HG03064 (cell line): ENCODE measurements at regions not wholly inside any gene's neighbourhood (a gene's known extent, or its start where the extent isn't known, plus 50 kb on each side); places are given as distances from the start of the nearest gene placed in this dataset.
"Not testable (repeated sequence)": the region's sequence is repeated elsewhere in the genome, so short reads cannot be mapped to it uniquely, and the experiment has no call there.

Experiments used
- ATAC-seq: cut with Tn5 transposase; IDR thresholded peaks from one replicate; pipeline ENCODE4 v1.9.1; 2021; ENCODE audit warnings: low read depth; ENCODE audit not compliant: unreplicated experiment

DNA sequence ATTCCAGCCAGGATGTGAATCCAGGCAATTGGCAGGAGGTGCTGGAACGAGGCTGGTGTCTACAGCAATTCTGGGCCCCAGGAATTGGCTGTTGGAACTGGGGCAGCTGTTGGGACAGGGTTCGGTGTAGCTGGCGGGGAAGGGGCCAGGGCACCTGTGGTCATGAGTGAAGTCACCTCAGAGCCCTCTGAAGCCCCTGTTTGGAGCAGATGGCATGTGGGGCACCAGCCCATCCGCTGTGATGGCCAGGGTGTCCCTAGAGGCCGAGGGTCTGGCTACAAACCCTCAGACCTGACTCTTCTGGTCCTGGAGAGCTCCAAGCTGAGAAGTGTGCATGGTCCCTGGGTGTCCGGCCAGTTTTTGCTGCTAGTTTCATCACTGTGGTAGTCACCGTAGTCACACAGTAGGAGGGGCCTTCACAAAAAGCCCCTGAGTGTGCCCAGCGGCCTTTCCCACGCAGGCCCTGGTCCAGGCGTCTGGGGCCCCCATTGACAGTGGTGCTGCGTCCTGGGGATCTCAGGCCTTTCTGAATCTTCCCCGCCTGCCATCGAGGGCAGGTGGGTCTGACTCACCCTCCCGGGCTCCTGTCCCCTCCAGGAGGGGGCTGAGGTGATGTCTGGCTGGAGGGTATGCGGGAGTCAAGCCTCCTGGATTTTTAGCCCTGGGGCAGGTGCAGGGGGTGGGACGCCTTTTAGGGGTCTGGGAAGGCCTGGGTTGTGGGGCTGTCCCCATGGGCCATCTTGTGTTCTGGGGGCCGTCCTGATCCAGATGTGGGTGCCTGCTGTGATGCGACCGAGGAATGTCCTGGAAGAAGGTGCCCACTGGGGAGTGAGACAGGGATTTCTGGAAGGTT lies 368.0 kb downstream of the TMEM121 start:
- no peak for ATAC-seq

DNA sequence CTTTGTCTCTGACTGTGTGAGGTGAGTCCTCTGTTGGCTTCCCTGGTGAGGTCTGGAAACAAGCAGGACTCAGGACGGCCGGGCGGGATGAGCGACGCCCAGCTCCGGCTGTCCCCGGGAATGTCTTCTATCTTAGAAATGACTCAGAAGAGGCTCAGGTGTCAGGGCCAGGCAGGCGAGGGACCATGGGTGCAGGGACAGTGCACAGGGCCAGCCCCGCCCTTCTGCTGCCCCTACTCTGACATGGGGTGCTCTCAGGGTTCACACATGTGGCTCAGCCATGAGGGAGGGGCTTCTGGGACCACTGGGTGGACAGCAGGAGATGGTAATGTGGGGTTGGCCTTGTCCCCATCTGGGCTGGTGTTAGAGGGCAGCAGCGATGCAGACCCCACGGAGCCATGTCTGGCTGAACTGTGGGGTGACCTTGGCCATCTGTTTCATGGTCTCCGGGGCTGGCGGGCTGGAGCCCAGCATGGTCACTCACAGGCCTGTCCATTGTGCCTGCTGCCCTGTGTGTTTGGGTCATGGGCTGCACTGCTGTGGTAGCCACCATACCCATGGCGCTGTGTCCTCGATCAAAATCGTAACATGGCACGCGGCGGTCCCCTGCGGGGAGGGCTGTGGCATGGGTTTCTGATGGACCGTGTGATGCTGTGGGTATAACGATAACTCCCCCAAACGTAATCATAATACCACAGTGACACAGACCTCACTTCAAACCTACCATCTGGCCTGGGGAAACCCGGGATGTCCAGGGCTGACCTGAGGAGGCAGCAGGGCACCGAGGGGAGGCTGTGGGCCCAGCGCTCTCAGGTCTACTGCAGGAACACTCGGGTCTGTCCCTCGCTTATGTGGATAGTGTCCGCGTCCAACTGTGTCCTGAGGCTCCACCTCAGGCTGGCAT lies 368.8 kb downstream of the TMEM121 start:
- no peak for ATAC-seq

DNA sequence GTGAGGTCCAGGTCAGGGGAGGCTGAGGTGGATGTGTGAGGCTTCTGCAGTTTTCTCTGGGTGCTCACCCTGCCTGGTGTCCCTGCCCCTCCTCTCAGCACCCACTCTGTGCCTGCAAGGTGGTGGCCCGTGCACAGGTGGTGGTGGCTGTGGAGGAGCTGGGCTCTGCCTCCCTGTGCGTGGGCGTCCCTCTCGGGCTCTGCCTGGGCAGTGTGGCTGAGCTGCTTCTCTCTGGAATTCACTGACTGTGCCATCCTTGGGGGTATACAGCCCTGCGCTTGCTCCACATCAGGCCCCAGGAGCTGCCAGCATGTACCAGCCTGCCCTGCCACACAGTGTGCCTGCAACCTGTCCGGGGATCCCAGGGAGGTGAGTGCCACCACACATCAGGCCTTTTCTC lies 369.8 kb downstream of the TMEM121 start:
- ATAC-seq, result not testable (repeated sequence)

DNA sequence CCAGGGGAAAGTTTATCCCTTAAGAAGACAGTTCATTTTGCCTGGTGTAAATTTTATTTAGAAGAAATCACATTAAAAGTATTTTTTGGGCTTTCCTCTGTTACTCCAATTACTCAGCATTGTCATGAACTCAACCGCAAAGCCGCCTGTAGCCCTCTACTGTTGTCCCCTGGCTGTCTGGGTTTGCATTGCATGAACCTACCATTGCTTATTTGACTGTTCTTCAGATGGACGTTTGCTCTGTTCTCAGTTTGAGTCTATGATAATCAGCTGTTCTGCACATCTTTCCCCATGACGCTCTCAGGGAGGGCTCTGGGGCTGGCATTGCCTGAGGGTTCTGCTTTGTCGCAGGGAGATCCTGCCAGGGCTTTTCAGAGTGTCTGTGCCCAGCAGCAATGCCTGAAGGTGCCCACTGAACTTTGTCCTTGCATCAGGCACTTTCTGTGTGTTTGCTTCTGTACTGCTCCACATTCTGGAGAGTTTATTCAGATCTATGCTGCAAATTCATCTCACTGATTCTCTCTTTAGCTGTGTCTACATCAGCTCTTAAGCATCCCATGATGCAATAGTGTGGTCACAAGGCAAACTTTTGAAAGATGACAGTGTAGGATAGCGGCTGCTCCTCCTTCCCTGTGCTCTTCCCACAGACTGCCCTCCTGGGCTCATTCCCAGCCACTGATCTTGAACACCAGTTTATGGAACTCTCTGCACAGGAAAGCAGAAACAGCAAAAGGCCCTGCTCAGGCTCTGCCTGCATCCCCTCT lies 370.8 kb downstream of the TMEM121 start:
- ATAC-seq, result not testable (repeated sequence)

DNA sequence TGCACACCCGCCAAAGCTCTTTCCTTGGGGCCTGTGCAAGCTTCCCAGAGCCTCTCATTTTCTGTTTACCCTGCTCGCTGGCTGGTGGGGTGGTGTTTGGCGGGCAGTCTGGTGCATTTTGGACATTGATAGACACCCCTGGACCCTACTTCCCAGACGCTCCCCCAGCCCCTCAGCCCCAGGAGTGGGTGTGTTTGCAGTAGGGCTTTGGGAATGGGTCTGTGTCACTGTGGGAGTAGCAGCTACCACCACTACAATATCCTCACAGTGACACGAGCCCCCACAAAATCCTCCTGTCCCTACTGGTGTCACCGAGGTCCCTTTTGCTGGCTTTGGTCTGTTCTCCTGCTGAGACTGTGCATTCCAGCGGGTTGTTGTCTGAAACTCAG lies 371.3 kb downstream of the TMEM121 start:
- ATAC-seq, result no peak

DNA sequence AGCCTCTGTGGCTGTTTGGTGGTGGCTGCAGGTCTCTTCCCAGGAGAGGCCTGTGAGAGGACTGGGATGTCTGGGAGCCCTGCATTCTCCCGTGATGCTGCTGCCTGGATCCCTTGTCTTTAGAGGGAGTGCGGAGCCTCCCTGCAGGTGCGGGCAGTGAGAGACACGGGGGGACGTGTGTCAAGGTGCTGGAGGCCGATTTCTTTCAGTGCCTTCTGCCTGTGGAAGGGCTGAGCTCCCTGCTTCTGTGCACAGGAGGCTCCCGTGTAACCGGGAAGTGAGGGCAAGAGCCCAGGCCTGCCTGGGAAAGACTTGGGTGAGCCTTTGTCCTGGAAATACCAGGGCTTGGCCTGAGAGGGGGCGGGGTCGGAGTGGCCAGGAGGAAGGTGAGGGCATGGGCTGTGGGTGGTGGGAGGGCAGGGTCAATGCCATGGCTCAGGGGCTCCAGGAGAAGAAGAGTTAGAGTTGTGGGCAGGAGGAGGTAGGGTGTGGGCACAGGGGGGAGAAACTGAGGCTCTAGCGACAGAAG lies 372.2 kb downstream of the TMEM121 start:
- ATAC-seq, result no peak

DNA sequence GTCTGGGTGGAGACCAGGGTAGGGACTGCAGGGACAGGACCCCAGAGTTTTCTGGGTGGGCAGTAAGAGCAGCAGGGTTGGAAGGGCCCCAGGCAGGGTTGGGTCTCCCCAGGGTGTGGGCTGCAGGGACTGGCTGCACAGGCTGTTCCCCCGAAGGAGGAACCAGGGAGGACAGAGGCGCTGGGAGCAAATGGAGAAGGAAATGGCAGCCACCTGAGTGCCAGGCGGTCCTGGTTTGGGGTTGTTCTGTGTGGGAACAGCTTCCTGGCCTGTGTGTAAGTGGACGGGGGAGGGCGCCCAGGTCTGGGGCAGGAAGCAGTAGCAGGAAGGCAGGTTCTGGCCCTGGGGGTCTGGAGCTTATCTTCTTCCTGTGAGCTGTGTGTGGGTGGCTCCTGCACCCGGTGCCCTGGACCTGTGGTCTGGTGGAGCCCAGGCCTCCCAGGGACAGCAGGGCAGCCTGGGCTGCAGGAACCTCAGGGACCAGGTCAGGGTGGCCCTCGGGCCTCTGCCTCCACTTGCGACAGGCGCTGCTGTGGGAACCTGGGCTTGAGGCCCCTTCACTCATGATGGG lies 372.8 kb downstream of the TMEM121 start:
- no peak for ATAC-seq

DNA sequence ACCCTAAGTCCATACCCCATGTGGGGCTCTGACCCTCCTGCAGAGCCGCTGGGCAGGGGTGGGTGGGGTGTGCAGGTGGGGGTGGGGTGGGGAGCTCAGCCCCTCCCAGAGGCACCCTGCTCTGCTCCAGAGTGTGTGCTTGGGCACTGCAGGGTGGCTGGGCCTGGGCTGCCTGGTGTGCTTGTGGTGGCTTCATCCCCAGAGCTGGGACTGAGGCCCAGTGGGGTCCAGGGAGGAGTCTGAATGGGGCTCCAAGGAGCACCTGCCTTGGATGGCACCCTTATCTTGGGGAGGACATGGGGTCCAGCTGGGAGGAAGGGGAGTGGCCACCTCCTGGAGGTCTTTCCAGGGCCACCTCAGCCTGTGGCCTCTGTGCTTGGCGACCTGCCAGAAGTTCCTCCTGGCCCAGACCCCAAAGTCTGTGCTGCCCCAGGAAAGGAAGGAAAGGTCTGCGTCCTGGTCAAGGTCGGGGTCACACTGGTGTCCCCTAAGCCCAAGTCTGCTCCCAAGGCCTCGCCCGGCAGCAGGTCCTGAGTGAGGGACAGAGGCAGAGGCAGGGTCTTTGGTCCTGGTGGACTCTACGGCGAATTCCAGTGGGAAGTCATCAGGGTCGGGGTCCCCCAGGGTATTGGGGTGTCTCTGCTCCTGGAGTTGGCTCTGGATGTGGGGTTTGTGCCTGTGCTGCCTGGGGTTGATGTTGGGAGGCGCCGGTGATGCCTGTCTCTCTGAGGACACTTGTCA lies 373.4 kb downstream of the TMEM121 start:
- no peak for ATAC-seq

DNA sequence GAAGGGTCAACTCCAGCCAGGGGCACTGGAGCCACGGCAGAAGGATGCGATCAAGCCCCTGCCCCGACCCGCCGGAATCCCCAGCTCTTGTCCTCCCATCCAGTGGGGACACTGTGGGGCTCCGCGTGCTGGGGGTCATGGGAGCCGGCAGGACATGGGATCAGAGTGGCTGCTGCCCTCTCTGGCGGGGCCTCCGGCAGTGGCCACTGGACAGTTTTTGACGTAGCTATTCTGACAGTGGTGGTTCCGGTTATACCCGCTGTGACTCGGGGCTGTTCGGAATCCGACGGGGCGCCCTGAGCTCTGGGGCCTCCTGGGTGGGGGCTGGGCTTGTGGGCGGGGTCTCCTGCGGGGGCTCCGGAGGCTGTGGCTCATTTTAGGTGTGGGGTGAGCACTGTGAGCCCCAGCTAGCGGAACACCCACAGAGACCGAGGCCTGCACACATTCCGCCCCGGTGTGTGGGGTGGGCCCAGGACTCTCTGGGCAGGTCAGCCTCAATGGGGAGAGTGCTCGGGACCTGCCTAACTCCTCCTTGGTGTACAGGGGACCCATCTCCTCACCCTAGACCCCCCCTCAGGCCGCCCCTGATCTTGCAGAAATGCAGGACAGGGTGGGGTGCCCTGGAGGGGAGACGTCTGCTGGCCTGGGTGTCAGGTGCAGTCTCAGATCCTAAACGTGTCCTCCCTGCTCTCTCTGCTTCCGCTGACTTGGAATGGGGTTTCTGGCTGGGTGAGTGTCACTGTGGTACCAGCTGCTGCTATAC lies 374.2 kb downstream of the TMEM121 start:
- no peak for ATAC-seq

DNA sequence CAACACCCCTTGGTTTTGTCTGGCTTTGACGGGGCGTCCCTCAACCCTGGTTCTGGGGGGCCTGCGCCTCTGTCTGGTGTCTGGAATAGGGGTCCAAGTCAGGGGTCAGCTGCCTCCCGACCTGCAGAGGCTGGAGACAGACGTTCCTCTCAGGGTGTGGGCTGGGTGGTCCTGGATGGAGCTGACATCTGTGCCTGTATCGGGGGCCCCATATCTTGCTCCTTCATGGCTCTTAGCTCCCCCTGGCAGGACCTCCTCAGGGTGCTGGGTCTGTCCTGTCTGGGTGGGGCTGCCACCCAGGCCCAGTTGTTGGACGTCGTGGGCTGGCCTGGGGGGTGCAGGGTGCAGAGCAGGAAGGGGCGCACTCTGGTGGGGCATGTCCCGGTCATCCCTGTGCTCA lies 374.8 kb downstream of the TMEM121 start:
- ATAC-seq, result no peak

DNA sequence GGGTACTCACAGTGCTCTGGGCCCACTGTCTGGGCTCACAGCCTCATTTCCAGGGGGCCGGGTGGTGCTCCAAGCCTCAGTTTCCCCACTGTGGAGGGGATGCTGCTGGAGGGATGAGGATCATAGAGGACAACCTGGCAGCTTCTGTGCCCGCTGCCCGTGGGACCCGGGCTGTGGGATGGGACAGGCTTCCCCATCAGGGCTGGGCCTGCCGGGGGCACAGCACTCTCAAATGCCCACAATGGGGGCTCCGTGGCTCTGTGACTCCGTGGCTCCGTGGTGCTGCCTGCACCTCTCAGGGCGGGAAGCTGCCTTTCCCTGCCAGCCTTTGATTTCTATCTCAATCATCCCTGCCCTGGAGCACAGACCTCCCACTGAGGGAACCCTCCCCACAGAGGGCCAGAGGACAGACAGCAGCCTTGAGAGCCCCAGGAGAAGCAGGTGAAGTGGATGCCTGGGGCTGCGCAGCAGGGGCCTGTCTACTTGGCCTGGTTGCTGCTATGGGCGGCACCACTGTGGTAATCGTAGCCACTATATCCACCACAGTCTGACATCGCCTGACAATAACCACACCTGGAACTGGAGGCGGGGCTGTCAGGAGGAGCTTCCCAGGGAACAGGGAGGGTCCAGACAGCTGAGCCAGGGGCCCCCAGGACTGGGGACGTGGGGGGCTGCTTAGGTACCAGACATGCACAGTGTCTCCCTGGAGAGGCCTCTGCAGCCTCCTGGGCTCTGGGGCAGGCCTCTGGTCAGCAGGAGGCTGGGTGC lies 375.9 kb downstream of the TMEM121 start:
- no peak for ATAC-seq

DNA sequence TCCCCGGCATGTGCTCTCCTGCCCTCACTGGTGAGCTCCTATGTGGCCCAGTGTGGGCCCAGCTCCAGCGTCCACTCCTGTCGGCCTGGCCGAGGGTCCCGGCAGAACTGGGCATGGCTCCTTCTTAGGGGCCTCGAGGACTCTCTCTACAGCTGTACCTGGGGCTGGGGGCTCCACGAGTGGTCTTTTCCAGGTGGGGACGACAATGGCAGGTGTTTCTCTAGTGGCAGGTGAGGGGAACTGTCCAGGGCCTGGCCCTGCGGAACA lies 376.4 kb downstream of the TMEM121 start:
- not testable (repeated sequence) for ATAC-seq

DNA sequence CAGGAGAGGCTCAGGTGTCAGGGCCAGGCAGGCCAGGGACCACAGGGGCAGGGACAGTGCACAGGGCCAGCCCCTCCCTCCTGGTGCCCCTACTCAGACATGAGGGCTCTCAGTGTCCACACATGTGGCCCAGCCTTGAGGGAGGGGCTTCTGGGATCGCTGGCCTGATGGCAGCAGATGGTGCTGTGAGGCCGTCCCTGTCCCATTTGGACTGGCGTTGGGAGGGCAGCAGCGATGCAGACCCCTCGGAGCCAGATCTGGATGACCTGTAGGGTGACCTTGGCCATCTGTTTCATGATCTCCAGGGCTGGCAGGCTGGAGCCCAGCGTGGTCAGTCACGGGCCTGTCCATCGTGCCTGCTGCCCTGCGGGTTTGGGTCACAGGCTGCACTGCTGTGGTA lies 377.6 kb downstream of the TMEM121 start:
- ATAC-seq, result no peak

DNA sequence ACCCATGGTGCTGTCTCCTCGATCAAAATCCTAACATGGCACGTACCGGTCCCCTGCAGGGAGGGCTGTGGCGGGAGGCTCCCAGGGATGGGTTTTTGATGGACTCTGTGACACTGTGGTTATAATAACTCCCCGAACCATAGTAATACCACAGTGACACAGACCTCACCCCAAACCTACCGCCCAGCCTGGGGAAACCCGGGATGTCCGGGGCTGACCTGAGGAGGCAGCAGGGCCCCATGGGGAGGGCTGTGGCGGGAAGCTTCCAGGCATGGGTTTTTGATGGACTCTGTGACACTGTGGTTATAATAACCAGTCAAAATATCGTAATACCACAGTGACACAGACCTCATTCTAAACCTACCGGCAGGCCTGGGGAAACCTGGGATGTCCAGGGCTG lies 378.0 kb downstream of the TMEM121 start:
- ATAC-seq, result no peak

DNA sequence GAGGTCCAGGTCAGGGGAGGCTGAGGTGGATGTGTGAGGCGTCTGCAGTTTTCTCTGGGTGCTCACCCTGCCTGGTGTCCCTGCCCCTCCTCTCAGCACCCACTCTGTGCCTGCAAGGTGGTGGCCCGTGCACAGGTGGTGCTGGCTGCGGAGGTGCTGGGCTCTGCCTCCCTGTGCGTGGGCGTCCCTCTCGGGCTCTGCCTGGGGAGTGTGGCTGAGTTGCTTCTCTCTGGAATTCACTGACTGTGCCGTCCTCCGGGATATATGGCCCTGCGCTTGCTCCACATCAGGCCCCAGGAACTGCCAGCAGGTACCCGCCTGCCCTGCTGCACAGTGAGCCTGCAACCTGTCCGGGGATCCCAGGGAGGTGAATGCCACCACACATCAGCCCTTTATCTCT lies 379.1 kb downstream of the TMEM121 start:
- ATAC-seq, result no peak

DNA sequence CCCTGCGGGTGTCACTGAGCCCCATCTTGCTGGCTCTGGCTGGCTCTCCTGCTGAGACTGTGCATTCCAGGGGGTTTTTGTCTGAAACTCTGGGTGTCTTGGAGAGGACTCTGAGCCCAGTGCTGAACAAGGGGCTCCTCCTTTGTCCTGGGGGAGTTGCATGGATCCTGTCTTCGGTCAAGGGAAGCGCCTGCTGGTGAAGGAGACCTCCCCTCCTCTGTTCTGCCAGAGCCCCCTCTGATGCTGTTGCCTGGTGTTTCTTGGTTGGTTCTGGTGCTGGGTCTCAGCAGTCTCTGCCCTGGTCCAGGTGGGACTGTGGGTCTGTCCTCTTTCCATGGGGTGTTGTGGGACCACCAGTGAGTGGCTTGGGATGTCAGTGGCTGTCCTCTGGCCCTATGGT lies 380.9 kb downstream of the TMEM121 start:
- no peak for ATAC-seq

DNA sequence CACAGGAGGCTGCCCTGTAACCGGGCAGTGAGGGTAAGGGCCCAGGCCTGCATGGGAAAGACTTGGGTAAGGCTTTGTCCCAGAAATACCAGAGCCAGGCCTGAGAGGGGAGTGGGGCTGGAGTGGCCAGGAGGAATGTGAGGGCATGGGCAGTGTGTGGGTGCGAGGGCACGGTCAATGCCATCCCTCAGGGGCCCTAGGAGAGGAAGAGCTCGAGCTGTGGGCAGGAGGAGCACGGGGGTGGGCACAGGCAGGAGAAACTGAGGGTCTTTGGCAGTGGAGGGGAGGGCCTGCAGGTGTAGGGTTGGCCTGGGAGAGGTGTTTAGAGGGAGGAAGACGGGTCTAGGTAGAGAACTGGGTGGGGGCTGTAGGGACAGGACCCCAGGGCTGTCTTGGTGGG lies 381.6 kb downstream of the TMEM121 start:
- ATAC-seq, result no peak

DNA sequence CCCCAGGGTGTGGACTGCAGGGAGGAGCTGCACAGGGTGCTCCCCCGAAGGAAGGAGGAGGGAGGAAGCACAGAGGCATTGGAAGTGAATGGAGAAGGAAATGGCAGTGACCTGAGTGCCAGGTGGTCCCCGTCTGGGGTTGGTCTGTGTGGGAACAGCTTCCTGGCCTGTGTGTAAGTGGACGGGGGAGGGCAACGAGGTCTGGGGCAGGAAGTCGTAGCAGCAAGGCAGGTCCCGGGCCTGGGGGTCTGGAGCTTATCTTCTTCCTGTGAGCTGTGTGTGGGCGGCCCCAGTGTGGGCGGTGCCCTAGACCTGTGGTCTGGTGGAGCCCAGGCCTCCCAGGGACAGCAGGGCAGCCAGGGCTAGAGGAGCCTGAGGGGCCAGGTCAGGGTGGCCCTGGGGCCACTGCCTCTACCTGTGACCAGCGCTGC lies 382.1 kb downstream of the TMEM121 start:
- no peak for ATAC-seq
